H9 (cell line): ENCODE measurements at regions not wholly inside any gene's neighbourhood (a gene's known extent, or its start where the extent isn't known, plus 50 kb on each side); places are given as distances from the start of the nearest gene placed in this dataset.

Experiments used
- DNase-seq: peaks from one replicate; pipeline ENCODE4 v3.0.0-alpha.2; 2017
- H2AFZ ChIP-seq: one replicate; pipeline ENCODE4 v1.6.1; 2013; ENCODE audit warnings: mild to moderate bottlenecking, low read length, control low read depth, moderate library complexity
- H2AK5ac ChIP-seq: 2 replicates; pipeline ENCODE4 v1.6.1; 2013; ENCODE audit warnings: low read length, control low read depth, mixed read lengths; ENCODE audit not compliant: insufficient read length
- H2BK120ac ChIP-seq: one replicate; pipeline ENCODE4 v1.6.1; 2013; ENCODE audit warnings: low read depth, mild to moderate bottlenecking, low read length, control low read depth, inconsistent platforms; ENCODE audit not compliant: poor library complexity, severe bottlenecking
- H2BK12ac ChIP-seq: 2 replicates; pipeline ENCODE4 v1.6.1; 2013; ENCODE audit warnings: low read length, control low read depth, mixed read lengths, low read depth; ENCODE audit not compliant: insufficient read length
- H2BK15ac ChIP-seq: 2 replicates; pipeline ENCODE4 v1.6.1; 2013; ENCODE audit warnings: low read depth, low read length, control low read depth
- H2BK20ac ChIP-seq: one replicate; pipeline ENCODE4 v1.6.1; 2013; ENCODE audit warnings: low read depth, mild to moderate bottlenecking, low read length, control low read depth, inconsistent platforms; ENCODE audit not compliant: poor library complexity, severe bottlenecking
- H2BK5ac ChIP-seq: 2 replicates; pipeline ENCODE4 v1.6.1; 2013; ENCODE audit warnings: low read length, control low read depth, mixed read lengths; ENCODE audit not compliant: insufficient read length
- H3K14ac ChIP-seq: 2 replicates; pipeline ENCODE4 v1.6.1; 2013; ENCODE audit warnings: low read length, control low read depth; ENCODE audit not compliant: insufficient read depth
- H3K18ac ChIP-seq: 2 replicates; pipeline ENCODE4 v1.6.1; 2013; ENCODE audit warnings: low read depth, mild to moderate bottlenecking, mixed read lengths, low read length, control low read depth; ENCODE audit not compliant: insufficient read length
- H3K23ac ChIP-seq: 2 replicates; pipeline ENCODE4 v1.6.1; 2013; ENCODE audit warnings: low read length, control low read depth, mixed read lengths, low read depth; ENCODE audit not compliant: insufficient read length
- H3K23me2 ChIP-seq: 2 replicates; pipeline ENCODE4 v1.6.1; 2013; ENCODE audit warnings: low read depth, mild to moderate bottlenecking, mixed read lengths, low read length, control low read depth; ENCODE audit not compliant: insufficient read length, poor library complexity, severe bottlenecking
- H3K27ac ChIP-seq: 2 replicates; pipeline ENCODE4 v1.5.1; 2013; ENCODE audit warnings: low read length, control low read depth, mixed read lengths, low read depth; ENCODE audit not compliant: insufficient read length
- H3K27me3 ChIP-seq: 2 replicates; pipeline ENCODE4 v1.6.1; 2013; ENCODE audit warnings: low read length, control low read depth, inconsistent platforms; ENCODE audit not compliant: insufficient read depth
- H3K4ac ChIP-seq: 2 replicates; pipeline ENCODE4 v1.6.1; 2013; ENCODE audit warnings: low read depth, mild to moderate bottlenecking, control low read depth, inconsistent platforms, low read length, moderate library complexity
- H3K4me1 ChIP-seq: 2 replicates; pipeline ENCODE4 v1.6.1; 2013; ENCODE audit warnings: low read length, control low read depth, inconsistent platforms; ENCODE audit not compliant: insufficient read depth
- H3K4me2 ChIP-seq: 2 replicates; pipeline ENCODE4 v1.6.1; 2013; ENCODE audit warnings: low read length, control low read depth, mixed read lengths; ENCODE audit not compliant: insufficient read length, insufficient read depth
- H3K56ac ChIP-seq: 2 replicates; pipeline ENCODE4 v1.6.1; 2013; ENCODE audit warnings: low read depth, mild to moderate bottlenecking, mixed read lengths, low read length, control low read depth; ENCODE audit not compliant: insufficient read length
- H3K79me1 ChIP-seq: 2 replicates; pipeline ENCODE4 v1.6.1; 2013; ENCODE audit warnings: low read depth, mild to moderate bottlenecking, moderate library complexity, low read length, control low read depth, inconsistent platforms; ENCODE audit not compliant: insufficient read depth, poor library complexity, severe bottlenecking
- H3K79me2 ChIP-seq: 2 replicates; pipeline ENCODE4 v1.6.1; 2013; ENCODE audit warnings: low read length, control low read depth, inconsistent platforms; ENCODE audit not compliant: insufficient read depth
- H3K9ac ChIP-seq: 2 replicates; pipeline ENCODE4 v1.6.1; 2013; ENCODE audit warnings: low read length, control low read depth, mixed read lengths; ENCODE audit not compliant: insufficient read length; ENCODE audit errors: extremely low read depth
- H3K9me3 ChIP-seq: one replicate; pipeline ENCODE4 v1.6.1; 2013; ENCODE audit warnings: low read depth, low read length, inconsistent platforms; ENCODE audit not compliant: control insufficient read depth
- H3T11ph ChIP-seq: one replicate; pipeline ENCODE4 v1.6.1; 2013; ENCODE audit warnings: mild to moderate bottlenecking, low read length, control low read depth, inconsistent platforms
- H4K20me1 ChIP-seq: one replicate; pipeline ENCODE4 v1.6.1; 2013; ENCODE audit not compliant: control insufficient read depth, insufficient read length, insufficient read depth
- H4K5ac ChIP-seq: 2 replicates; pipeline ENCODE4 v1.6.1; 2013; ENCODE audit warnings: low read depth, mild to moderate bottlenecking, mixed read lengths, low read length, control low read depth; ENCODE audit not compliant: insufficient read length
- H4K8ac ChIP-seq: replicated peaks from 2 replicates; pipeline ENCODE4 v1.6.1; 2013; ENCODE audit warnings: low read length, control low read depth, mixed read lengths, low read depth; ENCODE audit not compliant: insufficient read length
- H4K91ac ChIP-seq: 2 replicates; pipeline ENCODE4 v1.6.1; 2013; ENCODE audit warnings: low read depth, mild to moderate bottlenecking, moderate library complexity, mixed read lengths, low read length, control low read depth; ENCODE audit not compliant: insufficient read length
- H3K27ac Mint-ChIP-seq, 3 experiments: 2 replicates in 2 of 3; 3 replicates in 1 of 3; pipeline ENCODE4 v1.8.0; 2020 to 2021; ENCODE audit warnings: mixed read lengths in 3 of 3, mild to moderate bottlenecking in 1 of 3, moderate library complexity in 1 of 3
- H3K27me3 Mint-ChIP-seq: 2 replicates; pipeline ENCODE4 v1.8.0; 2021; ENCODE audit warnings: low read depth, mild to moderate bottlenecking, moderate library complexity, mixed read lengths
- H3K36me3 Mint-ChIP-seq, 3 experiments: 2 replicates in 2 of 3; 3 replicates in 1 of 3; pipeline ENCODE4 v1.8.0; 2020 to 2021; ENCODE audit warnings: low read depth in 3 of 3, mixed read lengths in 3 of 3; ENCODE audit not compliant: insufficient read depth in 1 of 3
- H3K4me1 Mint-ChIP-seq, 2 experiments: 2 replicates each; pipeline ENCODE4 v1.8.0; 2020; ENCODE audit warnings: mixed read lengths in 2 of 2
- H3K4me3 Mint-ChIP-seq, 2 experiments: 2 replicates in 1 of 2; 3 replicates in 1 of 2; pipeline ENCODE4 v1.8.0; 2020 to 2021; ENCODE audit warnings: mild to moderate bottlenecking in 2 of 2, mixed read lengths in 2 of 2, moderate library complexity in 1 of 2
- H3K9me3 Mint-ChIP-seq, 2 experiments: 2 replicates in 1 of 2; 3 replicates in 1 of 2; pipeline ENCODE4 v1.8.0; 2020; ENCODE audit warnings: mild to moderate bottlenecking in 2 of 2, mixed read lengths in 2 of 2, moderate library complexity in 1 of 2
- WGBS: extraction: QIAGEN DNeasy Blood & Tissue Kit; methylation state at CpG from one replicate; pipeline ENCODE4 v1.1.7; 2013; ENCODE audit warnings: missing lambda C conversion rate, low lambda C conversion rate, mixed read lengths; ENCODE audit not compliant: insufficient read length; ENCODE audit errors: extremely low coverage; 5-methylcytosine and 5-hydroxymethylcytosine counted together
- TF ChIP-seq, protein P1 (sequence below): fragments of 200-600 bp; sonication (generic); conservative IDR thresholded peaks from 3 replicates; pipeline ENCODE4 v1.8.0; 2021; ENCODE audit warnings: antibody characterized with exemption, mild to moderate bottlenecking

- Histone ChIP-seq H2BK120ac (no peak overlapping the region), H3T11ph (no peak overlapping the region), H3K9ac (no peak overlapping the region), H4K20me1 (no peaks in the 10 kb centered on the region), H3K4ac (no peak overlapping the region), H3K23ac (no peak overlapping the region), H2BK12ac (no peak overlapping the region), H3K56ac (no peak overlapping the region), H3K27ac (no peak overlapping the region), H3K9me3 (no peaks in the 10 kb centered on the region), H3K18ac (no peak overlapping the region), H4K5ac (no peak overlapping the region), H2BK20ac (no peak overlapping the region), H3K4me1 (peaks cover 2% of the 10 kb centered on the region; the same call in 1 of the 2 replicates), H2AFZ (no peak overlapping the region), H4K8ac (no peak overlapping the region), H2BK15ac (no peak overlapping the region), H3K27me3 (no peaks in the 10 kb centered on the region), H3K14ac (no peak overlapping the region), H2AK5ac (no peak overlapping the region), H2BK5ac (no peak overlapping the region), H3K79me2 (no peaks in the 10 kb centered on the region), H3K4me2 (no peak overlapping the region), H3K23me2 (no peaks in the 10 kb centered on the region), H4K91ac (no peak overlapping the region), H3K79me1 (no peaks in the 10 kb centered on the region)
- Mint-ChIP-seq H3K4me1 (peaks cover 31% of the 10 kb centered on the region in 2 experiments), H3K27me3 (no peaks in the 10 kb centered on the region), H3K4me3 (0 out of 5 replicates have a peak overlapping the region, but pooled peaks of 1 of the 2 experiments have one; percentile 4), H3K27ac (peak overlapping the region in 1 of 3 experiments; percentile 25; a peak in 4 of 7 replicates), H3K9me3 (no peaks in the 10 kb centered on the region), H3K36me3 (no peaks in the 10 kb centered on the region)
- whole genome bisulfite sequencing, result no CpG with 5 or more reads among the region's 3 CpGs
- TF ChIP-seq, protein P1, sequence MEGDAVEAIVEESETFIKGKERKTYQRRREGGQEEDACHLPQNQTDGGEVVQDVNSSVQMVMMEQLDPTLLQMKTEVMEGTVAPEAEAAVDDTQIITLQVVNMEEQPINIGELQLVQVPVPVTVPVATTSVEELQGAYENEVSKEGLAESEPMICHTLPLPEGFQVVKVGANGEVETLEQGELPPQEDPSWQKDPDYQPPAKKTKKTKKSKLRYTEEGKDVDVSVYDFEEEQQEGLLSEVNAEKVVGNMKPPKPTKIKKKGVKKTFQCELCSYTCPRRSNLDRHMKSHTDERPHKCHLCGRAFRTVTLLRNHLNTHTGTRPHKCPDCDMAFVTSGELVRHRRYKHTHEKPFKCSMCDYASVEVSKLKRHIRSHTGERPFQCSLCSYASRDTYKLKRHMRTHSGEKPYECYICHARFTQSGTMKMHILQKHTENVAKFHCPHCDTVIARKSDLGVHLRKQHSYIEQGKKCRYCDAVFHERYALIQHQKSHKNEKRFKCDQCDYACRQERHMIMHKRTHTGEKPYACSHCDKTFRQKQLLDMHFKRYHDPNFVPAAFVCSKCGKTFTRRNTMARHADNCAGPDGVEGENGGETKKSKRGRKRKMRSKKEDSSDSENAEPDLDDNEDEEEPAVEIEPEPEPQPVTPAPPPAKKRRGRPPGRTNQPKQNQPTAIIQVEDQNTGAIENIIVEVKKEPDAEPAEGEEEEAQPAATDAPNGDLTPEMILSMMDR, result no peak
- DNase-seq, result no peak
Observed at GRCh38 chr1:188364927-188365449, 1536.2 kb downstream of the PLA2G4A start.
